ENCODE measurements at regions not wholly inside any gene's neighbourhood (a gene's known extent, or its start where the extent isn't known, plus 50 kb on each side); places are given as distances from the start of the nearest gene placed in this dataset.
A peak's percentile ranks its signal among the peaks of the same experiment; 100 is the strongest.
"Not testable (repeated sequence)": the region's sequence is repeated elsewhere in the genome, so short reads cannot be mapped to it uniquely, and the experiment has no call there.

- no peak for FAIRE-seq
Measured at GRCh38 chr21:14903172-14903865, 161.5 kb downstream of the NRIP1 start.

- FAIRE-seq = no peak
Measured at GRCh38 chr21:14901482-14901958, 163.3 kb downstream of the NRIP1 start.

GRCh38 chr21:14900611-14901010 lies 164.2 kb downstream of the NRIP1 start:
- FAIRE-seq = no peak

DNA sequence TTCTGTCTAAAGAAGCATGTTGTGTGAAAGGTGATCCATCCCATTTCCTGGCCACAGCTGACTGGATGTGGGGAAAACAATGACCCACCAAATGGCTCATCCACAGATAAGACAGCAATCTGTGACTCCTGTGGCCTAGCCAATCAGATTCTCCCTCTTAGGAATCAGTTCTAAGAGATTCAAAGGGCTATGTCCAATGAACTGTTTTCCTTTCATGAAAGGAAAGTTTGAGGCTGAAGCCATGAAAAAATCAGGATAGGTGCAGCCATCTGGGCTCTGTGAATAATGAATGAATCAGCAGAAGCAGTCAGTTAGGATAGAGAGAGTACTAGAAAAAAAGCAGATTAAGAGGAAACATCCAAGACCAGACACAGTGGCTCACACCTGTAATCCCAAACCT lies 164.7 kb downstream of the NRIP1 start:
- no peak for FAIRE-seq

DNA sequence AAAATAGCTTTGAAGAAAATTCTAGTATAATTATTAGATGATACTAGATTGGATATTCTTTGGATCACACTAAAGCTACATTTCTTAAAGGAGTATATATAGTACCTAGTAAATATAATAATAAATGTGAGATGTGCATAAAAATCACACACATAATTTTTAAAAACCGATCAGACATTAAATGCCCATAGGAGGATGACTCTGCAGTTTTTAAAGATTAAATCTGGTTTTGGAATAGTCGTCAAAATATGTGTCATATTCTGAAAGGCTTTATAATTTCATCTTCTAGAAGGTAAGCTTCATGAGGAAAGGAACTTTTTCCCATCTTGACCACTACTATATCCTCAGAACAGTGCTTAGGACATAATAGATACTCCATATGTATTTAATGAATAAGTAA lies 169.0 kb downstream of the NRIP1 start:
- no peak for FAIRE-seq

GRCh38 chr21:14890141-14890540 lies 174.7 kb downstream of the NRIP1 start:
- no peak for FAIRE-seq

- no peak for FAIRE-seq
Measured at GRCh38 chr21:14889080-14889810, 175.6 kb downstream of the NRIP1 start.

- FAIRE-seq = no peak
Measured at GRCh38 chr21:14888202-14888601, 176.6 kb downstream of the NRIP1 start.

GRCh38 chr21:14886001-14886400 lies 178.8 kb downstream of the NRIP1 start:
- FAIRE-seq = no peak

GRCh38 chr21:14883351-14883750 lies 181.4 kb downstream of the NRIP1 start:
- no peak for FAIRE-seq

DNA sequence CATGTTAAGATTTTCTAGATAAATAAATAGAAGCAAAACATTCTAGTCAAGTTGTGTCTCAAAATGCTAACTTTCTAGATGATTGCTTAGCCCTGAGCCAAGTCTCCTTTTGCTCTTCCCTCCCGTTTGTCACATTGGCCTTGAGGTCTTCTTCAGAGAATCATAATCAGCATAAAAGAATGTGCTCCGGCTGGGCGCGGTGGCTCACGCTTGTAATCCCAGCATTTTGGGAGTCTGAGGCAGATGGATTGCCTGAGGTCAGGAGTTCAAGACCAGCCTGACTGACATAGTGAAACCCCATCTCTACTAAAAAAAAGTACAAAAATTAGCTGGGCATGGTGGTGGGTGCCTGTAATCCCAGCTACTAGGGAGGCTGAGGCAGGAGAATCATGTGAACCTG lies 182.3 kb downstream of the NRIP1 start:
- FAIRE-seq = not testable (repeated sequence)

DNA sequence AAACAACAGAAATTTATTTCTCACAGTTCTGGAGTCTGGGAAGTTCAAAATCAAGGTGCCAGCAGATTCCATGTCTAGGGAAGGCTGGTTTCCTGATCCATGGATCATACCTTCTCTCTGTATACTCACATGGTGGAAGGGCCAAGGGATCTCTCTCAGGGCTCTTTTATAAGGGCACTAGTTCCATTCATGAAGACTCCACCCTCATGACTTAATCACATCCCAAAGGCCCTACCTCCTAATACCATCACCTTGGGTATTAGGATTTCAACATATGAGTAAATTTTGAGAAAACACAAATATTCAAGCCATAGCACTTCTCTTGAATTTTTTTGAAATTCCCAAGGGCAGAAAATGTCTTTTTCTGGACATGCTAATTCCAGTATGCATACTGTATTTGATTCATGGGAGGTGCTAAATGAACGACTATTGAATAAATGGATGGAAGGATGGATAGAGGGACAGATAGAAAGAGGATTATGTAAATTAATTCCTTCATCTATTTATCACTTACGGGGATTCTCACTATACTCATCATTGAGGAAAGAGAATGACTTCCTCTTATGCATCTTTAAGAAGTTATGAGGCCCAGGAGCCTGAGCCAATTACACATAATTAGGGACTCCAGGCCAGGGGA lies 182.8 kb downstream of the NRIP1 start:
- FAIRE-seq = no peak

DNA sequence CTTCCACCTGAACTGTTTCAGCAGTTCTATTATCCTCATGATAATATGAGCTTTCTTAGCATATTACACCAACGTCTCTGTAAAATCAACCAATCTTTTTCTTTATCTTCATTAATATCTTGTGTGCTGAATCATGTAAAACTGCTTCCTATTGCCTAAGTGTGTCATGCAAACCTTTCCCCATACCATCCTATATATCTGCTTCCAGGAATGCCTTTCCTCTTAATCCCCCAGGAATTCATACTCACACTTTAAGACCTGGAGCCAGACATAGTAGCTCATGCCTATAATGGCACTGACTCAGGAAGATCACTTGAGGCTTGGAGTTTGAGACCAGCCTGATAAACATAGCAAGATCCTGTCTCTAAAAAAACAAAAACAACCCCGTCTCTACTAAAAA lies 183.9 kb downstream of the NRIP1 start:
- FAIRE-seq = no peak

- no peak for FAIRE-seq
Measured at GRCh38 chr21:14879458-14879857, 185.3 kb downstream of the NRIP1 start.

DNA sequence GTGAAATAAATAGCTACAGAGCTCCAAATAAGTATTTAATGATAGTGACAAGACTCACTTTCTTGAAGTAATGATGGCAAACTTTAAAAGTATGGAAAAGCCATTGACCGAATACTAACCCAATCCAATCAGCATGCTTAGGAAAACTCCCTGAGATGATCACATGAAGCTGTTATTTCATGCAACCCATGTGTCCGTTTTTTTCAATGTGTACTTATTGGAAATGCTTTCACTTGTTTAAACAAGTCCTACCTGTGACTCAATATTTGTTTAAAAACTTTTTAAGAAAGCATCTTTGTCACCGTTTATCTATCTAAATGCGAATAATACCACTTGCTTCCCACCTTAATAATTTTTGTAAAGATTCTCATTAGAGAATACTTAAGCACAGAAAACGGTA lies 185.8 kb downstream of the NRIP1 start:
- no peak for FAIRE-seq

DNA sequence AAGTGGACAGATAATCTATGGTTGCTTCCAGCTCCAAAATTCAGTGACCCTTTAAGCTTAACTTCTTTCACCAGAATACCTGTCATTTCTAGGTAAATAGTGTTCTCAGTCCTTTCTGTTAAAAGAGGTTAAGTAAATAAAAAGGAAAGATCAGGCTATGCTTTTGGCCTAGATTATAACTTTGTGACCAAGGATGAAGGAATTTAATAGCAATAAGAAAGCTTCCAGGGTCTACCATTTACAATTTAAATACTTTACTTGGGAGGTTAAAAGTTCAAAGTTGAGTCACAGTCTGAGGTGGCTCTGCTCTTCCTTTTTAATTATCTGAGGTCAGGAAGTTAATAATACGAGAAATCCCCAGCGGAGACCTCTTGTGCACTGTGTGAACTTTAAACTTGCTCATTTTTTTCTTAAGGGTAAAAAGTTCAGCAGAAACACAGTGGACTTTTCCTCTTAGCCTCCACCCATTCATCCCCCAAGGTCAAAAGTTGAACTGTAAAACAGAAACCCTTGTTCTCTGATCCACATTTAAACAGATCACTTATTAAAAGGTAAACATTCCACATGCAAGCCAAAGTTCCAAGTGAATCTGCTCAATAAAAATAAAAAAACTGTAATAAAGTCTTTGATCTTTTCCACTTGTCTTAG lies 187.1 kb downstream of the NRIP1 start:
- peak; percentile 74 for FAIRE-seq

- no peak for FAIRE-seq
Measured at GRCh38 chr21:14876524-14876840, 188.3 kb downstream of the NRIP1 start.

DNA sequence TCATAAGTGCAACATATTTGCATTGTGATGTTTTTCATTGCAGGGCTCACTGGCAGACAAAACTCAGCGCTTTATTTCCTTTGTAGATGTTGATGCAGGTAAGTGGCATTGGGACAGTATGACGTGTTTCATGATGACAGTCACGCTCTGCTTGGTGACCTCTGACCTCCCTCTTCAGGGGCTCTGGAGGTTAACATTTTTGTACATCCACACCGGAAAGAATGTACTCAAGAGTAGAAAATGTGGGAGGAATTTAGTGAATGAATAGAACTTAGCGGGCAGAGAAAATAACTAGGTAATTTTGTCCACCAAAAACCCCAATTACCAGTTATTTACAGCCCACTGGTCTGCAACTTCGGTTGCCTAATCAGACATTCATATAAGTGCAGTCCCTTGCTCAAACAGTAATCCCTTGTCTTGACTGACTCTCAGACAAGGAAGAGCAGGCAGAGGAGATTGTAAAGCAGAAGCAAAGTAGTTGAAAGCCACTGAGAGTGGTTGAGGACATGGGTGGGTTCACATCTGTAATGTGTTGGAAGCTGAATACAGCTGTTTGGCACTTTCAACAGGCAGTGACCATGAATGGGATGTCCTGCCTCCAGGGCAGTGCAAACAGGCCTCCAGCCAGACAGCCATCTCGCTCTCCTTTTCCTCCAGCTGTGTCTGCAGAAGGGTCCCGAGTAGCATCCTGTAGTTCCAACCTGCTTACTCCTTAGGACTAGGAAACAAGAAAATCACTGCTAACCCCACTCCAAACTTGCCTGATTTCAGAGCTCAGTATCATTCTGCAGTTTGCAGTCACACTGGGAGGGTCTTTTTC lies 188.9 kb downstream of the NRIP1 start:
- no peak for FAIRE-seq

DNA sequence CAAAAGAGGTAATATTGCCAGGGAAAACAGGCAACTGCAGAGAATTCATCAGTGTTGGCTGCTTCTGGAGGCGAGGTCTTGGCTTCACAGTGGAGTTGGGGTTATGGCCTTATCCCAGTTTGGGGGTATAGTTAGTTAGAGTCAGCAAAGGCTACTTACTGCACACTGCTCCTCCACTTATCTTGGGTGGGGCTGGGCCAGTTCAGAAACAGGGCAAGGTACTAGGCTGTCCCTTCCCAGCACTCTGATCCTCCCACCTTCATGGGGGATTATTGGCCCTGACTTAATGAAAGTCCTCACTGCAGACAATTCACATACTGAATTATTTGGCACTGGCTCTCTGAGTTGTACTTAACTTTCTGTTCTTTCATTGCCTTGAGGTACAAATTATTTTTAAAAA lies 189.6 kb downstream of the NRIP1 start:
- FAIRE-seq = no peak

DNA sequence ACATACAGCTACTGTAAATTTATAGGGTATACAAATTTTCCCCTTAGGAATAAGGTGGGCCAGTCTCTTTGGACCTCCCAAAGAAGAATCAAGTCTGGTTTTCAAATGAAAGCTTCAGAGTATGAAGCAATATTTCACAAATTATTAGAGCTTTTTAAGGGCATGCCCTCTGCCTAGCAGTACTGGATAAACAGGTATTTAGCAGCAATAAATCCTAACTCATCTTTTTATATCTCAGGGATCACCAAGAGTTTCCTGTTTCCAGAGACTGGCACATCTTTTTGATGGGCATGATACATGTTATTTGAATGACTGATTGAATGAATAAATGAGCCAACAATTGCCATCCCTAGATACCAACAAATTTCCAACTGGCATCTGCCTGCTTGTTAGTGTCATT lies 190.4 kb downstream of the NRIP1 start:
- no peak for FAIRE-seq

- no peak for FAIRE-seq
Measured at GRCh38 chr21:14871861-14872260, 192.9 kb downstream of the NRIP1 start.

DNA sequence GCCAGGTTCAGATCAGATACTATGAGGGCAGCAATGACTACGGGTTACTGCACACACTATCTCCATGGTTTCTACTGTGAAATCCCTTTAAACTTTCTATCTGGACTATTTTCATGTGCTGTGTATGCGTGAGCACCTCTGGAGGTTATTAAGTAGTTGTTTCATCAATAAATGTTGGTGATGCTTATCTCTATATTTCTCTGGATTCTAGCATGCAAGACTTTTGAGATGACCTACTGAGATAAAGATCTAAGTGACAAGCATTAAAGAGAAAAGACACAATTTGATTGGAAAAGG lies 194.0 kb downstream of the NRIP1 start:
- FAIRE-seq = no peak
